Activated CD4-positive, alpha-beta T cell treated with anti-CD3 and anti-CD28 coated beads, Interleukin-2, amount 50 U/mL, for 48 hours (primary cell): ENCODE measurements at regions not wholly inside any gene's neighbourhood (a gene's known extent, or its start where the extent isn't known, plus 50 kb on each side); places are given as distances from the start of the nearest gene placed in this dataset.

Source experiments
- DNase-seq, 2 experiments: peaks; one replicate each; pipeline ENCODE4 v3.0.0-alpha.2; 2020

DNA sequence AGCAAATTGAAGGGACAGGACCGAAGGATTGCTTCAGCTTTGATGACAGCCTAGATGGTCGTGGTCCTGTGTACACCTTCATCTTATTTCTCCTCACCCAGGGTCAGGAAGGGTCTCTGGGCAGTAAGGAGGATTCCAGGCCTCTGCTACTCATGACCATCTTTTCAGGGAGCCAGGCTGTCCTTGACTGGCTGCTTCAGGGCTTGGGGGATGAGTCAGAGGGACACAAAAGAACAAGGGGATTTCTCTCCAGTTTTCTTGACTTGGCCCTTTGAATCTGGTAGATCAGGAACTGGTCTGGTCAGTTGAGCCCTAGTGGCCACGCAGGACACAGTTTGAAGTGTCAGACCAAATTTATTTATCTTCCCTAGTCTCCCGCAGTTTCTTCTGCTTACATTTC, 402.1 kb upstream of the CHD6 start:
- no peak for DNase-seq

DNA sequence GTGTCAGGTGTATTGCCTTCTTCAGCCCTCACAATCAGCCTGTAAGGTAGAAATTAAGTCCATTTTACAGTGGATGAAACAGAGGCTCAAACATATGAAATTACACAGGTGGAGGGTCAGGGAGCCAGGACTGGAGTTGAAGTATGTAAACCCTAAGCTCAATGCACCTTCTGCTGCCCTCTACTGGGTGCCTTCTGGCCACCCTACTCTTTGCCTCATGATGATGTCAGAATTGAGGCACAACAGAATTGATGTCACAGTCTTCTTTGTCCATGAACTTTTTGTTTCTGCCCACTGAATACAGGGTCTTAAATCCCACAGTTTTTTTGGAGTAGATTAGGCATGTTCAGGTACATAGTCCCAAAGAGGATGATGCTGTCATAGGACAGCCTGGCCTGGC, 400.8 kb upstream of the CHD6 start:
- no peak for DNase-seq

DNA sequence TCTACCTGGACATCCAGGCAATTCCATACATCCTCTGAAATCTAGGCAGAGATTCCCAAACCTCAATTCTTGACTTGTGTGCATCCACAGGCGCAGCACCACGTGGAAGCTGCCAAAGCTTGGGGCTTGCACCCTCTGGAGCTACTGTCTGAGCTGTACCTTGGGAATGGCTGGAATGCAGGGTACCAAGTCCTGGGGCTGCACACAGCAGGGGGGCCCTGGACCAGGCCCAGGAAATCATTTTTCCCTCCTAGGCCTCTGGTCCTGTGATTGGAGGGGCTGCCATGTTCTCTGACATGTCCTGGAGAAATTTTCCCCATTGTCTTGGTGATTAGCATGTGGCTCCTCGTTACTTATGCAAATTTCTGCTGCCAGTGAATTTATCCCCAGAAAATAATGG, 391.9 kb upstream of the CHD6 start:
- no peak for DNase-seq

DNA sequence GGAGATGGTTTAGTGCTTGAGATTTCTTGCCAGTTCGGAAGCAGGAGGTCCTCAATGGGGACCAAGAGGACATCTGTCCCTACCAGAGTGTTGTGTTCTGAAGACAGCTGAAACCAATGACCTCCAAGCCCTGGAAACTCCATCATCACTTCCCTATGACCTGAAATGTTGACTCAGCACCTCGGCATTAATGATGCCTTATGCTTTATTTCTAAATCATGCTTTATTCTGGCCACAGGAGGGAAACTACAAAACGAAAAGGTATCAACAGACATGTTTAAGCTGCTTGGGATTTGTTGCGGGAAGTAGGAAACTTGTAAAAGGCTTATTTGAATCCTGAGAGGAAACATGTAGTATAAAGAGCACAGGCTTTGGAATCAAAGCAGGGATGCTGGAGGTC, 389.1 kb upstream of the CHD6 start:
- DNase-seq, result no peak

DNA sequence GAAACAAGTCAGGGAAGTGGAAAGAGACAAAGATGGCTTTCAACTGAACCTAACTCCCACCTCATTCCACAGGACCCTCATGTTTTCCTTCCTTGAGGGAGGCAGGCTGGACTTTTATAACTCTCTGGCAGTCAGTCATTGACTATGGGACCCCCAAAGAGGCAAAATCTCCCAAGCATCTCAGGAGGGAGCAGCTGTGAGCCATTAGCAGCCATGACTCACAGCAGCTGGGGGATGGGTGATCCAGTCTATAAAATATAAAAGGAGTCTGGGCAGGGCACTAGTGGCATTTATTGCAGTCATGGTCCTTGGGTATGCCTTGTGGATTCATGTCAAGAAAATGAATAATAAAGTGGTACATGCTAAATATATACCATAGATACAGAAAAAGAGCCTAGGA, 387.0 kb upstream of the CHD6 start:
- no peak for DNase-seq

DNA sequence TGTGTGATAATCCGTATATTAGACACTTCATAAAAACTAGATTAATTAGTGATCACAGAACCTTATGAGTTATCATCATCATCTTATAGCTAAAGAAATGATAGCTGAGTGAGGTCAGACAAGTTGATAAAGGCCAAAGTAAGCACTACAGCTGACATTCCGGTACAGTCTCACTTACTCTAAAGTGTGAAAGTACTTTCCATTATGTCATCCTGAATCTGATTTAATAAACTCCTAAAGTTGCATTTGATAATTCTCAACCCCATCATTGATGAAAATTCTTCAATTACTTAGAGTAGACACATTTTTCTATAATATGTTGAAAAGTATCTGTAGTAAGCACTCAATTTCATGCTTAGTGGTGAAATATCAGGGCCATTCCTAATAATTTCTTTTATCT, 385.2 kb upstream of the CHD6 start:
- DNase-seq, result no peak

DNA sequence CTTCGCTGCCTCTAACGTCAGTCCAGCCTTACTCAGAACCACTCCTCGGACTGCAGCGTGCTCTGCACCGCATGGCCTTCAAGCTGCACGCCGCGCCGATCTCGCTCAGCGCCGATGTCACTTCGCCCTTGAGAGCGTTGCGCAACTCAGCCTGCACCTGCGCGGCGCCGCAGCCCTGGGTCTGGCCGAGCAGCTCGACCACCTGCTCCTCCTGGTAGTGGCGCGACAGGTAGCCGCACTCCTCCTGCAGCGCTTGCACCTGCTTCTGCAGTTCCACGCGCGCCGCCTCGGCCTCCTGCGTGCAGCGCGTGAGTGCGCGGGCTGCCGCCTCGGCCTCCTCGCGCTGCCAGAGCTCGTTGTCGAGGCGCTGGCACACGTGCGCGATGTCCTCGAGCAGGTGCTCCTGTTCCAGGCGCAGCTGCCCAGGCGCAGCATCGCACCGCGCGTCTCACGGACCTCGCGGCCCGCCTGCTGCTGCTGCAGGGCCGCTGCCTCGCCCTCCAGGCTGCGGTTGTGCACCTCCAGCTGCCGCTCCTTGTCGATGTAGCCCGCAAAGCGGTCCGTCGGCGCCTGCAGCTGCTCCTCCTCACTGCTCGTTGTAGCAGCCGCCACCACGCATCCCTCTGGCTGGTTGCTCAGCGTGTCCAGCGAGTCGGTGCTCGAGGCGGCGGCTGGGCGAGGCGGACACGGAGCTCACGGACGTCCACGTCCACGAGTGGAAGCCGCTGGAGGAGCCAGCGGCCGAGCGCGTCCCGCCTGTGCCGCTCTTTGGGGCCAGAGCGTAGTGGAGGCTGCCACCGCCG, 380.6 kb upstream of the CHD6 start:
- DNase-seq, result no peak

DNA sequence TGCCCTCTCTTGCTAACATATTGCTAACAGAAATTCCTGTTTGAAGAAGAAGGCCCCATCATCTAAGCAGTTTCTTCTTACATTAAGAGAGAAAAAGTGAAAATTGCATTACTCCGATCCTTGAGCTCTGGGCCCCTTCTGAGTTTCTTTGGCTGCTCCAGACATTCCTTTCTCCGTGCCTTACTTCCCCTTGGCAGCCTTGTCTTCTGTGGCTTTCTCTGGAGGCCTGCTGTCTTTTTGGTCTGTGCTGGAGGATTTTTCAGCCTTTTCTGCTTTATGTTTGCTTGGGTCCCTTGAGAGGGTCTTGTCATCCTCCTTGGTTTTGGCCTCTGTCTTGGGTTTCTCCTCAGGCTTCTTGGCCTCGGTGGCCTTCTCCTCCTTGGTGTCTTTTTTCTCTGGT, 378.8 kb upstream of the CHD6 start:
- DNase-seq, result no peak

DNA sequence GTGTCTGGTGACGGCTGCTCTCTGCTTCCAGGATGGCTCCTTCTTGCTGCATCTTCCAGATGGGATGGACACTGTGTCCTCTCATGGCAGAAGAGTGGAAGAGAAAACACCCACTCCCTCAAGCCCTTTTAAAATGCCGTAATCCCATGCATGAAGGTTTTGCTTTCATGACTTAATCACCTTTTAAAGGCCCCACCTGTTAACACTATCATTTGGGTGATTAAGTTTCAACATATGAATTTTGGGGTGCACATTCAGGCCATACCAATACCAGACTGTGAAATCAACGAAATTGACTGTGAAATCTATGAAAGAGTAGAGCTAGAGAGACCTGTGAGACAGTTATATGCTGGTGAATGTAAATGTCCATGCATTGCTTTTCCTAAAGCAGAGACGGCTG, 374.3 kb upstream of the CHD6 start:
- no peak for DNase-seq

DNA sequence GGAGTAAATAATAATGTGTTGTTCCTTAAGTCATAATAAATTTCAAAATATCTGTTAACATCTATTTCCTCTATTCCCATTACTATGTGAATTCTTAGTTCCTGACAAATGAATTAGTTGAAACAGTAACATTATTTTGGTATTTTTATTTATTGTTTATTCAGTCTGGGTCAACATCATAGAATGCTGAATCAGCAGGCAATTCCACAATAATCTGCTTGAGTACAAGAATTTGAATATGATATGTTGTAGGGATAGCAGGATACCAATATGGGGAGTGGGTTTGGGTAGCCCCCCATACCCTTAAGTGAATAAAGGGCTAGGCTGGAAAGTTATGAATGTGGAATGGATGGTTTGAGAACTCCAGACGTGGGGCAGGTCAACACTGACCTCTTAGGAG, 373.2 kb upstream of the CHD6 start:
- no peak for DNase-seq

DNA sequence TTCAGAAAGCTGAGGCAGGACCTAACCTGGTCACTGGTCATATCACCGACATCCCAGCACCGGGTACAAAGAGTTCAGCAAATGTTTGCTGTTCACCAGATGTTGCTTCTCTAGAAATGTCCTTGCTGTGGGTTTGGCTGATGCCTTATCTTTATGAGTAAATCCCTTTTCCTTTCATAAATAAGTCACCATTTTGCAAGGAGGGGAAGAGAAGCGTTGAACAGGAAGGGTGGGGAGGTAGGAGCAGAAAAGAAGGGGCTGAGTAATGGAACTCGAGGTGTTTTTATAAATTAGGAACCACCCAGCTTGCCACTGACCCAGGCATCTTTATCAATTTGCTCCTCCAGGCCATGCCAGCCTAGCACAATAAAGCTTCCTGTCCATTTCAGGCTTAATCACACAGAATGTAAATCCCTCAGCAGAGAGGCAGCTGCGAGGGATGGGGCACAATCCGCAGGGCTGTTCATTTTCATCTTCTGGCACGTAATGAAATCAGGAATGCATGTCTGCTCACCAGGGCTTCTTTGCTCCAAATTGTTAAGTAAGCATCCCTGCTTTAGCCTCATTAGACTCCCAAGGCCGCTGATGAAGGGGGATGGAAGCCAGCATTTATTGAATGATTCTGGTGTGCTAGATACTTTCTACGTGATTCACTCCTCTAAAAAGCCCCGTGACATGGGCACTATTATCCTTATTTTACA, 371.9 kb upstream of the CHD6 start:
- DNase-seq, result no peak

DNA sequence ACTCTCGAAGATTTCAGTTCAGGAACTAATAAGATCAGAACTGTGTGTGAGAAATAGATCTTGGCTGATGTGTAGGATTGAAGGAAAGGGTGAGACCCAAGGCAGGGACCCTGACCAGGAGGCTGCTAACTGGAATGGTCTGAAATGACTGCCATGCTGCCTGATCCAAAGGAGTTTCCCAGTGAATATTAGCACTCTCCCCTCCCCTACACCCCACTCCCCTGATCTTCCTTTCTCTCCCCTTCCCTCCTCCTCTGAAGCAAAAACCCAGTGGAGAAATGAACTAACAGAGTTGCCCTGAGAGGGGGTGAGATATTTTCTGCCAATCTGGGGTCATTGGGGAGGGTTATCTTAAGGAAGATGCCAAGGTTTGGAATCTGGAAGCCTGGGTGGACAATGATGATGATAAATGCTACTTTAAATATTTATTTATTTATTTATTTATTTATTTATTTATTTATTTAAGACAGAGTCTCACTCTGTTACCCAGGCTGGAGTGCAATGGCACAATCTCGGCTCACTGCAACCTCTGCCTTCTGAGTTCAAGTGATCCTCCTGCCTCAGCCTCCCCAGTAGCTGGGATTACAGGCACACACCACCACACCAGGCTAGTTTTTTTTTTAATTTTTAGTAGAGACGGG, 371.0 kb upstream of the CHD6 start:
- DNase-seq, result no peak

DNA sequence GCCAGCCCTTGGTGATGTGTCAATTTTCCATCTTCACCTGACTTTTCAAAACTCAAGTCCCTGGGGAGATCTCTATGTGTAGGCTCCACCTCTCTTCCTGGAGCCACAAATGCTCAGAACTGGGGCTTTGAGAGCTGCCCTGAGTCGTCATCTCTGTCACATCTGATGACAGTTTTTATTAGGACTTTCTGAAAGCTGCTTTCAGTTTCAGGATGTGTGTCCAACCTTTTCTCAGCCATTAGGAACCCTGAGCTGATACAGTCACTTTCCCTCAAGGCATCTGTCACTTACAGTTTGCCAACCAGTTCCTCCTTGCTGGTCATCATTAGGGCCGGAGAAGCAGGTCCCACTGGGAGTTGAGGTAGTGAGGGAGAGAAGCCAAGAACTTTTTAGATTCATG, 365.9 kb upstream of the CHD6 start:
- no peak for DNase-seq

DNA sequence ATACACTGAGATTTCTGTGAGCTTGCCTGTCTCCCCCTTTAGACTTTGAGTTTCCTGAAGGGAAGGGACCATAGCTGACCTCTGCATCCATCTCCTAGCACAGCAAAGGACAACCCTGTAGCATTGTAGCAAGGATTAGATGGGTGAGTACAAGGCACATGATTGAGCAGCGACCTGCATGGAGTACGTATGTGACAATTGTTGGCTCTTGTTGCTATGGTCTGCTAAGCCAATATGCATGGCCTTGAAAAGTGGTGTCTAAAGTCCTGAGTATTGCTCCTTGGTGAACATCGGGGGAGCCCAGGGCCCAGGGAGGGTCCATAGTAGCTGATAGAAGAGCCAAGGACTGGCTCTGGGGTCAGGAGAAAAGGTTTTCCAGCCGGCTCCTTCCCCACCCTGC, 365.0 kb upstream of the CHD6 start:
- DNase-seq, result no peak

DNA sequence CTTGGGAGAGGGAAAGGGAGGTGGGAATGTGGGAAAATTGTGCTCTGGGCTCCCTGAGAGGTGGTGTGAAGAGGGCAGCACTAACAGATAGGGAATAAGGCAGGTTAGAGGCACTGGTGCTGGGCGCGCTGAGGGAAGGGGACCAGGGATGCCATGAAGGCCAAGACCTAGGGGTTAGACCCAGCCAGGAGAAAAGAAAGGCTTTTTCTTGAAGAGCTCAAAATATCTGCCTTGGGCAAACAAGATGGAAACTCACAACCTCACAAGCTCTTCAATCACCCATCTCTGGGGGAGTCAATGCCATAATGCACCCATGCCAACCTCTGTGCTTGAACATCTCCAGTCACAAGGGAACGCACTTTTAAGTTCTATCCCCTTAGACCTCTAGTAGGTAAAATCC, 363.6 kb upstream of the CHD6 start:
- DNase-seq, result no peak

DNA sequence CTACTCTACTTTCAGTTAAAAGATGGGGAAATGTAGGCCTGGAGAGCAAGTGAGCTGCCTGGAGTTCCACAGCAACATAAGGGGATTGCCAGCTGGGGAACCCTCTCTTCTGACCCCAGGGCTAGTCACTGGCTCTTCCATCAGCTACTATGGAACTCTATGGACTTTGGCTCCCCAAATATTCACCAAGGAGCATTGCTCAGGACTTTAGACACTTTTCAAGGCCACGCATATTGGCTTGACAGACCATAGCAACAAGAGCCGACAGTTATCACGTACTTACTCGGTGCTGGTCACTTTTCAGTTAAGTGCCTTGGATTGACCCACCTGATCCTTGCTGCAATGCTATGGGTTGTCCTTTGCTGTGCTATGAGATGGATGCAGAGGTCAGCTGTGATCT, 360.7 kb upstream of the CHD6 start:
- DNase-seq, result no peak

DNA sequence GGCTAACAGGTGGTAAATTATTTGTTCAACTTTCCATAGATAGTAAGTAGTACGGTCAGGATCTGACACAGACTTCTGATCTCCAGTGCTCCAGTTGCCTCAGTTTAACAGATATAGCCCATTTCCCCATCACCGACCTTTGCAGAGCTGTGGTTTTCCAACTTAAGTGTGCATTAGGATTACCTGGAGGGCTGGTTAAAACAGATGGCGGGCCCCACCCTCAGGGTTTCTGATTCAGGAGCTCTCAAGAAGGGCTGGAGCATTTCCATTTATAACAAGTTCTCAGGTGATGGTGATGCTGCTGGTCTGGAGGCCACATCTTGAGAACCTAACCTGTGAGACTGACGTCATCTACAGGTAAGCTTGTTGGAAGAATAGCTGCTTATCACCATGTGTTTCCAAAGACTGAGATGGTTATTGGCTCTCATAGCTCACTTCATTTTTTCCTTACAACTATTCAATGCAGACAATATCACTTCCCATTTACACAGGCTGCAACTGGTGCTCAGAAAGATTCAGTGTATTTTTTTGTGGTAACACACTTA, 360.1 kb upstream of the CHD6 start:
- DNase-seq, result no peak

DNA sequence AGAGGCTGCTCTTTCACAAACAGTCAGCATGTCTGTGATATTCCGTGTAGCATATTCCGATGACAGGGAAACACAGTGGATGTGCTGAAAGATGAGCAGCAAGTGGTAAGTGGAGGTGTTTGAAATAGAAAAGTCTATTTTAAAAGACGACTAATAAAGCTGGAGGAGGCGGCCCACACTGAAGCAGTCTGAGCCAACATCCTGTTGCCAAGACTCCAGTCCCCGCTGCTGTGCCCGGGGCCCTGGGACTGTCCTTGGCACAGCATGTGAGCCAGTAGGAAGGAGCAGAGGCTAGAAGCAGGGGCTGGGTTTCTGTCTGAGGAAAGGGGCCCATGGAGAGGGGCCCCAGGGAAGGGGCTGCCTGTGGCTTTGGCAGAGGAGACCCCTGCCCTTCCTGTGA, 351.5 kb upstream of the CHD6 start:
- DNase-seq, result no peak

DNA sequence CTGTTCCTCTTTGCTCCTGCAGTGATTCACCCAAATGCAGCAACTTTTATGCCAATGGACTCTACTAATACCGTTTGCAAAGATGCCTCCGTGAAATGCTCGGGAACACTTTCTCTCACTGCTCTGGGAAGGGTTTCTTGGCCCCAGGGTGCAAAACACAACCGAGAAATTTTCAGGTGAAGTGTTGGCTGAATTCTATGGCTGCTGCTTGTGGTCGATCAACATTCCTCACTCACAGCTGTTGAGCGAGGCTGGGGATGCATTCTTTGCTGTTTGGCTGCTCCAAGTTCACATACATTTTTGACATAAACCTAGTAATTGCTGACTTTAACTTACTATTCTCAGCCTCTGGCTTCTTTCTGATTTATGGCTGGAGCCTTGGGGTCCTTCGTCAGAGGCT, 342.0 kb upstream of the CHD6 start:
- no peak for DNase-seq

DNA sequence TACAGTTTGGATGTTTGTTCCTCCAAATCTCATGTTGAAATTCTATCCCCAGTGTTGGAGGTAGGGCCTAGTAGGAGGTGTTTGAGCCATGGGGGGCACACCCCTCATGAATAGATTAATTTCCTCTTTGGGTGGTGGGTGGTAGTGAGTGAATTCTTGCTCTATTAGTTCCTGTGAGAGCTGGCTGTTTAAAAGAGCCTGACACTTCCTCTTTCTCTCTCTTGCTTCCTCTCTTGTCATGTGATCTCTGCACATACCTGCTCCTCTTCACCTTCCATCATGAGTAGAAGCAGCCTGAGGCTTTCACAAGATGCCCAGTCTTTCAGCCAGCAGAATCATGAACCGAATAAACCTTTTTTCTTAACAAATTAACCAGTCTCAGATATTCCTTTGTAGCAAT, 340.2 kb upstream of the CHD6 start:
- no peak for DNase-seq

DNA sequence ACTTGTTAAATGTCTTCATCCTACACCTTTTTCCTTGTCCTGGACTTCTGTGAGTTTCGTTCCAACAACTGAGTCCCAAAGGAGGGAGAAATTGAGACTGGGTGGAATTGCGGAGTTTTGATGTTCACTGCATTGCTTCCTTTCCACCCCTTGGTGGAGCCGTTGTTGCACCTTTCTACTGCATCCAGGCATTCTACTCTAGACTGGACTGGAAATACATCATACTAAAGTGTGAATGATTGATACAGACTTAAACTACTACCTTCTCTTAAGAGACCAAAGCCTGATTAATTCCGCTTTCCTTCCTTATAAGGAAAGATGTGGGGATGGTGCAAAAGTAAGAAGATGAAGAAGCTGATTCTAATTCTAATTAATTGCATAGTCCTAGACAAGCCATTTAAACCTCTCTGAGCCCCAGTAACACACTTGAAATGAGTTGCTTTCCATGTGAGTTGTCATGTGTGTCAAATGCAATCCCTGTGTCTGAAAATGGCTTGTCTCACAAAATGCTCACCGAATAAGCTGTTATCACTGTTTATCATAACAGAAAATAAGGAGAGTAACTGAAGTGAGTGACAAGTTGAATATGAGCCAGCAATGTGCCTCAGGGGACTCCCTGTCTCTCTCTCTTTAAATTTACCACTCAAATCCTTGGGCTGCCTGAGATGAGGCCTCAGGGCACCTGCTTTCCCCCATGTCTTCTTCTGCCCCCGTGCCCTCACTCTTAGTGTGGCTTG, 338.3 kb upstream of the CHD6 start:
- no peak for DNase-seq

DNA sequence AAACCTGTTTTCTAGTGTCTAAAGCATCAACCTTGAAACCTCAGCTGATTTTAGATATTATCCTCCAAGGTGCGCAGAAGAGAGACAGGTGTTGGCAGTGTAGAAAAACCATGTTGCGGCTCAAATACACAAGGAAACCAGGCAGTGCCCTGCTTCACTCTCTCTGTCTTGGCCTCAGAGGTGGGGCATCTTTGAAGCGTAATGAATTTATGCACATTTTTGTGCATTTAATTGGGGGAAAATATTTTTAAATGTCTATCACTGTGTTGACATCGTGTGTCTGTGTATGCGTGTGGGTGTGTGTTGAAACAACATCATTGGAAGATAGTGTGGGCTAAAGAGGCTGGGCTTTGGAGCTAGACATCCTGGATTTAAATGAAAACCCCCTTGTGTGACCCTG, 334.0 kb upstream of the CHD6 start:
- DNase-seq, result no peak

DNA sequence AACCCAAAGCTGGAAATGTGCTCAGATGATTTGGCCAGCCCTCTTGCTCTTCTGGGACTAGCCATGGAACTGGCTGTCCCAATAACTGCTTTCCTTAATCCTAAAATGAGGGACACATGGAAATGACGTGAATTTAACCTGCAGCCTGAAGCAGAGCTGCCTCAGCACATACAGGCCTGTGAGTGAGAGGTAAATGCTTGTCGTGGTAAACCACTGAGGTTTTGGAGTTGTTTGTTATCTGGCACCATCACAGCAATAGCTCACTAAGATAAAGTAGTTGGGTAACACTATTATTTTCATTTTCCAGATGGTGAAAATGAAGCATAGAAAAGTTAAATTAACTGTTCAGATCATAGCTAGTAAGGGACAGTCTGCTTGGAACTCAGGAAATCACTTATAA, 333.4 kb upstream of the CHD6 start:
- DNase-seq, result no peak
